ENCODE measurements at regions not wholly inside any gene's neighbourhood (a gene's known extent, or its start where the extent isn't known, plus 50 kb on each side); places are given as distances from the start of the nearest gene placed in this dataset.

DNA sequence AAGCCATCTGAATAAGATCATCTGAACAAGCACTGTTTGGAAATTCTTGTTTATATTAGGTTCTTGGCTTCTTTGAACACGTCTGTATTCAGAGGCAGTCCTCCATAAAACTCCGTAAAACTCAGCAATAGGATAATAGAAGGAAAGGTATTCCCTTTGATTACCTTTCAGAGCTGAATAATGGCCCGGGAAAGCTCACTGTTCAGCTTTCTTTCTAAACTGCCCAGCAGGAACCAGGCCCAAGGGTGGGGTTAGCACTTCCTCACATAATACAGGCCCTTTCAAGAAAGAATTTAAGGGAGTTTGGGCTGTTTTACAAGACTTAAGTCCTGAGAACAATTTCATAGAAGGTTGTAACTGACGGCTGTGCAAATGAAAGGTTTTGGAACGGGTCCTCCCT, 72.2 kb upstream of the PHLPP1 start:
- TF ChIP-seq, protein P1, sequence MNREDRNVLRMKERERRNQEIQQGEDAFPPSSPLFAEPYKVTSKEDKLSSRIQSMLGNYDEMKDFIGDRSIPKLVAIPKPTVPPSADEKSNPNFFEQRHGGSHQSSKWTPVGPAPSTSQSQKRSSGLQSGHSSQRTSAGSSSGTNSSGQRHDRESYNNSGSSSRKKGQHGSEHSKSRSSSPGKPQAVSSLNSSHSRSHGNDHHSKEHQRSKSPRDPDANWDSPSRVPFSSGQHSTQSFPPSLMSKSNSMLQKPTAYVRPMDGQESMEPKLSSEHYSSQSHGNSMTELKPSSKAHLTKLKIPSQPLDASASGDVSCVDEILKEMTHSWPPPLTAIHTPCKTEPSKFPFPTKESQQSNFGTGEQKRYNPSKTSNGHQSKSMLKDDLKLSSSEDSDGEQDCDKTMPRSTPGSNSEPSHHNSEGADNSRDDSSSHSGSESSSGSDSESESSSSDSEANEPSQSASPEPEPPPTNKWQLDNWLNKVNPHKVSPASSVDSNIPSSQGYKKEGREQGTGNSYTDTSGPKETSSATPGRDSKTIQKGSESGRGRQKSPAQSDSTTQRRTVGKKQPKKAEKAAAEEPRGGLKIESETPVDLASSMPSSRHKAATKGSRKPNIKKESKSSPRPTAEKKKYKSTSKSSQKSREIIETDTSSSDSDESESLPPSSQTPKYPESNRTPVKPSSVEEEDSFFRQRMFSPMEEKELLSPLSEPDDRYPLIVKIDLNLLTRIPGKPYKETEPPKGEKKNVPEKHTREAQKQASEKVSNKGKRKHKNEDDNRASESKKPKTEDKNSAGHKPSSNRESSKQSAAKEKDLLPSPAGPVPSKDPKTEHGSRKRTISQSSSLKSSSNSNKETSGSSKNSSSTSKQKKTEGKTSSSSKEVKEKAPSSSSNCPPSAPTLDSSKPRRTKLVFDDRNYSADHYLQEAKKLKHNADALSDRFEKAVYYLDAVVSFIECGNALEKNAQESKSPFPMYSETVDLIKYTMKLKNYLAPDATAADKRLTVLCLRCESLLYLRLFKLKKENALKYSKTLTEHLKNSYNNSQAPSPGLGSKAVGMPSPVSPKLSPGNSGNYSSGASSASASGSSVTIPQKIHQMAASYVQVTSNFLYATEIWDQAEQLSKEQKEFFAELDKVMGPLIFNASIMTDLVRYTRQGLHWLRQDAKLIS (CRISPR knock-in tag; IDR thresholded peaks at IDR 0.05), result no peak
- TF ChIP-seq EGR1 (conservative IDR thresholded peaks at IDR 0.05) (no peak), HNRNPUL1 (IDR thresholded peaks at IDR 0.05; ENCODE audit: low read length) (no peak), NR2C2 (CRISPR knock-in tag; IDR thresholded peaks at IDR 0.05) (no peak), NR2C2 (tag; IDR thresholded peaks at IDR 0.05) (no peak), HNRNPH1 (optimal IDR thresholded peaks at IDR 0.05; ENCODE audit: low read depth, low read length) (no peak)

All from K562 (cell line).